ENCODE measurements at regions not wholly inside any gene's neighbourhood (a gene's known extent, or its start where the extent isn't known, plus 50 kb on each side); places are given as distances from the start of the nearest gene placed in this dataset.

DNA sequence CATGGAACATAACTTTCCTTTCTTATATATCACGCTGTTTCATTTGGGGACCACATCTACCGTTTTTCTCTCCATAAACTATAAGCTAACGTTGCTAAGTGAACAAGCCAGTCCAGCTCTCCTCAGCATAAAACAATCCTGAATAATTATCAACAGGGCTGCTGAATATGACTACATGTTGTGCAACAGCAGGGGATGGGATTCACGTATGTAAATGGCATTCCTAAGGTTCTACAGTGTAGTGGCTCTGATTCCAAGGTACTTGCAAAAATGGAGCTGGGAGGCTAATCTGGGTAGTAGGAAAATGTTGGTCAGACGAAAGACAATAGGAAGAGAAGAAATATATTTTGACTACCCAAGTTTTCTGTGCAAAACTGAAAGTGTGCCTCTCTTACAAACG is 262.8 kb downstream of the RWDD3 start:
- TF ChIP-seq, protein P1, sequence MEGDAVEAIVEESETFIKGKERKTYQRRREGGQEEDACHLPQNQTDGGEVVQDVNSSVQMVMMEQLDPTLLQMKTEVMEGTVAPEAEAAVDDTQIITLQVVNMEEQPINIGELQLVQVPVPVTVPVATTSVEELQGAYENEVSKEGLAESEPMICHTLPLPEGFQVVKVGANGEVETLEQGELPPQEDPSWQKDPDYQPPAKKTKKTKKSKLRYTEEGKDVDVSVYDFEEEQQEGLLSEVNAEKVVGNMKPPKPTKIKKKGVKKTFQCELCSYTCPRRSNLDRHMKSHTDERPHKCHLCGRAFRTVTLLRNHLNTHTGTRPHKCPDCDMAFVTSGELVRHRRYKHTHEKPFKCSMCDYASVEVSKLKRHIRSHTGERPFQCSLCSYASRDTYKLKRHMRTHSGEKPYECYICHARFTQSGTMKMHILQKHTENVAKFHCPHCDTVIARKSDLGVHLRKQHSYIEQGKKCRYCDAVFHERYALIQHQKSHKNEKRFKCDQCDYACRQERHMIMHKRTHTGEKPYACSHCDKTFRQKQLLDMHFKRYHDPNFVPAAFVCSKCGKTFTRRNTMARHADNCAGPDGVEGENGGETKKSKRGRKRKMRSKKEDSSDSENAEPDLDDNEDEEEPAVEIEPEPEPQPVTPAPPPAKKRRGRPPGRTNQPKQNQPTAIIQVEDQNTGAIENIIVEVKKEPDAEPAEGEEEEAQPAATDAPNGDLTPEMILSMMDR (conservative IDR thresholded peaks at IDR 0.05; ENCODE audit: low read length) = no peak
- TF ChIP-seq EZH2phosphoT487 (IDR thresholded peaks at IDR 0.05; ENCODE audit: borderline replicate concordance) = no peak
